ENCODE measurements at regions not wholly inside any gene's neighbourhood (a gene's known extent, or its start where the extent isn't known, plus 50 kb on each side); places are given as distances from the start of the nearest gene placed in this dataset.

DNA sequence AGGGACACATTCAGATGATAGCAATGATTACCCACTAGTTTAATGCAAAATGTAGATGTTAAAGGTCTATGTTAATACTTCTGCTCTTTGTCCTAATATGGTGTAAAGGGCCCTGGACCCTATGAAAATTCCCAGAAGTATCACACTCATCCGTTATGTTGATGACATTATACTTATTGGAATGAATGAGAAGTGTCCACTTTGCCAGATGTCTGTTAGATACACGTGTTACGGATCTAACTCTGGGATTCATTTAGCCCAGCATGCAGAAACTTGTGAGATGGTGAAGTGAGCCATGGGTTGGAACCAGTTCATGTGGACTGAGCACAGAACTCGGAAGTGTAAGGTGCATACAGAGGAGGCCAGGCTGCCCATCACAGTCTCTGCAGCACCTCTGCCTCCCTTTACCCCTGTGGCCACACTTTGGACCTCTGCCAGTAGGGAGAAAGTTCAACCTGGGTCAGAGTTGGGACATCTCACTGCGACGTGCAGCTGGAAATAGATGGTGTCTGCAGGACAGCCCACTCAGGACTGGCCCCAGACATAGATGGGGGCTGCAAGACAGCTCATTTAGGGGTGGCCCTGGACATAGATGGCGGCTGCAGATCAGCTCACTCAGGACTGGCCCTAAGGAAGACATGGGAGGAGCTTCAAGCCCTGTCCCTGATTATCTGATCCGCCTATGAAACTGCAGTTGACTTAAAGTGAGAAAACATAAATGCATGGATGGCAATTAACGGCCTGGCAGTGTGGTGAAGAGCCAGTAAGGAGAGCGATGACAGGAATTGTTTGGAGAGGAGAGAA lies 71.2 kb upstream of the THBS2 start:
- DNase-seq (ENCODE audit: low read depth, low spot score), result no peak
- Histone ChIP-seq H3K4me3 (ENCODE audit: insufficient read length, low read depth) (no peak overlapping the region), H3K4me1 (ENCODE audit: insufficient read depth, insufficient read length) (no peaks in the 10 kb centered on the region), H3K9ac (ENCODE audit: insufficient read length, low read depth) (no peak overlapping the region), H3K36me3 (ENCODE audit: insufficient read depth, insufficient read length, low read length) (no peaks in the 10 kb centered on the region), H3K9me3 (ENCODE audit: insufficient read depth, low read length) (no peaks in the 10 kb centered on the region), H3K27me3 (ENCODE audit: insufficient read depth, insufficient read length) (no peaks in the 10 kb centered on the region)
- TF ChIP-seq ZNF274 (IDR thresholded peaks at IDR 0.05; ENCODE audit: low read depth, low read length) (no peak), YY1 (IDR thresholded peaks at IDR 0.05; ENCODE audit: insufficient read depth, insufficient read length) (no peak), SUZ12 (IDR thresholded peaks at IDR 0.05; ENCODE audit: extremely low read depth, insufficient read depth, insufficient read length) (no peak)

DNA sequence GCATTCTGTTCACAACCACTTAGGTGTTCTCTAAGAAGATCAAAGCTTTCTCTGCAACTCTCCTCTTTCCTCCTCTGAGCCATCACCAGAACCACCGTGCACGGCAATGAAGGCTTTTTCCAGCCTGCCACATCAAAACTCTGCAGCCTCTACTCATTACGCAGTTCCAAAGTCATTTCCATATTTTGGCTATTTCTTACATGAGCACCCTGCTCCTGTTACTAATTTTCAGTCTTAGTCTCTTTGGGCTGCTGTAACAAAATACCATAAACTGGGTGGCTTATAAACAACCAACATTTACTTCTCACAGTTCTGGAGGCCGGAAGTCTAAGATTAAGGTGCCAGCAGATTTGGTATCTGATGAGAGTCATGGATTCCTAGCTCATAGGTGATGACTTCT lies 70.4 kb upstream of the THBS2 start:
- DNase-seq (ENCODE audit: low read depth, low spot score), result no peak
- no peak for TF ChIP-seq SUZ12 (IDR thresholded peaks at IDR 0.05; ENCODE audit: extremely low read depth, insufficient read depth, insufficient read length)
- no peak for TF ChIP-seq YY1 (IDR thresholded peaks at IDR 0.05; ENCODE audit: insufficient read depth, insufficient read length)
- Histone ChIP-seq H3K9me3 (ENCODE audit: insufficient read depth, low read length) (no peaks in the 10 kb centered on the region), H3K9ac (ENCODE audit: insufficient read length, low read depth) (no peak overlapping the region), H3K27me3 (ENCODE audit: insufficient read depth, insufficient read length) (no peaks in the 10 kb centered on the region), H3K4me1 (ENCODE audit: insufficient read depth, insufficient read length) (no peaks in the 10 kb centered on the region), H3K36me3 (ENCODE audit: insufficient read depth, insufficient read length, low read length) (no peaks in the 10 kb centered on the region), H3K4me3 (ENCODE audit: insufficient read length, low read depth) (no peak overlapping the region)

DNA sequence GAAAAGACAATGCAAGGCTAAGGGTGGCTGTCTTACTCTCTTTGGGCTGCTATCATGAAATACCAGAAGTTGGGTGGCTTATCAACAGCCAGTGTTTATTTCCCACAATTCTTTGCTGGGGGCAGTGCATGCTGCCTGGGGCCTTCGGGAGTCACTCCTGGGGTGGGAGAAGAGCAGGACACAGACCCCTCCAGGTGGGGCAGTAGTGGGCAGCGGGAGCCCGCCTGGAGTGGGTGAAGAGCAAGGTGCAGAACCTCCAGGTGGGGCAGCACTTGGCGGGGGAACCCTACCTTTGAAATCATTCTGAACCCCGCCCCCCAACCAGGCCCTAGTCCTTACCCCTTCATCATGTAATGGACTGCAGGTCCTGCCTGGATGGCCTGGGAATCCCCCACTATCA lies 69.6 kb upstream of the THBS2 start:
- no peak overlapping the region for H3K9ac ChIP-seq (ENCODE audit: insufficient read length, low read depth)

DNA sequence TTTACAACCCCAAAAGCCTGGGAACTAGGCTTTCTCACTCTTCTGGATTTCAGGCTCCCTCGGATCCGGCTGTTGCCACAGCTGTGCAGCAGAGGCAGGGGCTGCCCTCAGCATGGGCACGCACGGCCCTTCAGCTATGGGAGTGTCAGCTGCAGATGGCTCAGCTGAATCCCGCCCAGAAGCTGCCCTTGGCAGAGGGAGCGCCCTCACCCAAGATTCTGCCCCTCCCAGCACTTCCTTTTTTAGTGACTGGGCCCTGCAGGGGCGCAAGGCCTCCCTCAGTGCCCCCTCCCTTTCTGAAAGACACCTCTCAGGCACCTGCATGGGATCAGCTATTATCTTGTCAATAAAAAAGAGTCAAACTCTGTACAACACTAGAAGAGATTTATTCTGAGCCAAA lies 67.9 kb upstream of the THBS2 start:
- no peaks in the 10 kb centered on the region for H3K27me3 ChIP-seq (ENCODE audit: insufficient read depth, insufficient read length)
- H3K9me3 ChIP-seq (ENCODE audit: insufficient read depth, low read length), result no peaks in the 10 kb centered on the region

More for the DNA sequence above, 69.6 kb upstream of the THBS2 start:
- Histone ChIP-seq H3K9me3 (ENCODE audit: insufficient read depth, low read length) (no peaks in the 10 kb centered on the region), H3K4me3 (ENCODE audit: insufficient read length, low read depth) (no peak overlapping the region), H3K4me1 (ENCODE audit: insufficient read depth, insufficient read length) (no peaks in the 10 kb centered on the region), H3K36me3 (ENCODE audit: insufficient read depth, insufficient read length, low read length) (no peaks in the 10 kb centered on the region), H3K27me3 (ENCODE audit: insufficient read depth, insufficient read length) (no peaks in the 10 kb centered on the region)
- DNase-seq (ENCODE audit: low read depth, low spot score), result no peak
- TF ChIP-seq ZNF274 (IDR thresholded peaks at IDR 0.05; ENCODE audit: low read depth, low read length) (no peak), YY1 (IDR thresholded peaks at IDR 0.05; ENCODE audit: insufficient read depth, insufficient read length) (no peak), SUZ12 (IDR thresholded peaks at IDR 0.05; ENCODE audit: extremely low read depth, insufficient read depth, insufficient read length) (no peak)

DNA sequence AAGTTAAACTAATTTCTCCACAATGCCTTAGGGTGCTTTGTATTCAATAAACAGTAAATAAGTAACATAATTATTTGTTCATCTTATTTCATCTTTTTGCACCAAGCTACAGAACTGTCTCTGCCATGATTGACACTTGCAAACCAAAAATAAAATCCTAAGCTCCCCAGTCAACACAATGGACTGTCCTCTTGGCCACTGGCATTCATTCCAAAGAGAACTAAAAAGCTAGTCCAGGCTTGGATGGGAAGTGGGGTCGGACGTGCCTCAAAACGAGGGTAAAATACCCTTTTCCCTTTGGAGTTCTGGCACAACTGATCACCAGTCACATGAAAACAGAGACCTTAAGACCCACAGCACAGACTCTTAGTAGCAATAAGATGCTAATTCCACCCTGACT lies 66.4 kb upstream of the THBS2 start:
- no peak overlapping the region for H3K9ac ChIP-seq (ENCODE audit: insufficient read length, low read depth)
- TF ChIP-seq SUZ12 (IDR thresholded peaks at IDR 0.05; ENCODE audit: extremely low read depth, insufficient read depth, insufficient read length) (no peak), ZNF274 (IDR thresholded peaks at IDR 0.05; ENCODE audit: low read depth, low read length) (no peak), YY1 (IDR thresholded peaks at IDR 0.05; ENCODE audit: insufficient read depth, insufficient read length) (no peak)
- no peak overlapping the region for H3K4me3 ChIP-seq (ENCODE audit: insufficient read length, low read depth)
- no peaks in the 10 kb centered on the region for H3K4me1 ChIP-seq (ENCODE audit: insufficient read depth, insufficient read length)
- no peaks in the 10 kb centered on the region for H3K36me3 ChIP-seq (ENCODE audit: insufficient read depth, insufficient read length, low read length)
- no peaks in the 10 kb centered on the region for H3K27me3 ChIP-seq (ENCODE audit: insufficient read depth, insufficient read length)
- H3K9me3 ChIP-seq (ENCODE audit: insufficient read depth, low read length), result no peaks in the 10 kb centered on the region
- DNase-seq (ENCODE audit: low read depth, low spot score), result no peak

More for the DNA sequence above, 67.9 kb upstream of the THBS2 start:
- H3K4me1 ChIP-seq (ENCODE audit: insufficient read depth, insufficient read length), result no peaks in the 10 kb centered on the region
- no peak for DNase-seq (ENCODE audit: low read depth, low spot score)
- H3K9ac ChIP-seq (ENCODE audit: insufficient read length, low read depth), result no peak overlapping the region
- H3K4me3 ChIP-seq (ENCODE audit: insufficient read length, low read depth), result no peak overlapping the region
- no peak for TF ChIP-seq YY1 (IDR thresholded peaks at IDR 0.05; ENCODE audit: insufficient read depth, insufficient read length)
- TF ChIP-seq ZNF274 (IDR thresholded peaks at IDR 0.05; ENCODE audit: low read depth, low read length), result no peak
- no peak for TF ChIP-seq SUZ12 (IDR thresholded peaks at IDR 0.05; ENCODE audit: extremely low read depth, insufficient read depth, insufficient read length)
- no peaks in the 10 kb centered on the region for H3K36me3 ChIP-seq (ENCODE audit: insufficient read depth, insufficient read length, low read length)

DNA sequence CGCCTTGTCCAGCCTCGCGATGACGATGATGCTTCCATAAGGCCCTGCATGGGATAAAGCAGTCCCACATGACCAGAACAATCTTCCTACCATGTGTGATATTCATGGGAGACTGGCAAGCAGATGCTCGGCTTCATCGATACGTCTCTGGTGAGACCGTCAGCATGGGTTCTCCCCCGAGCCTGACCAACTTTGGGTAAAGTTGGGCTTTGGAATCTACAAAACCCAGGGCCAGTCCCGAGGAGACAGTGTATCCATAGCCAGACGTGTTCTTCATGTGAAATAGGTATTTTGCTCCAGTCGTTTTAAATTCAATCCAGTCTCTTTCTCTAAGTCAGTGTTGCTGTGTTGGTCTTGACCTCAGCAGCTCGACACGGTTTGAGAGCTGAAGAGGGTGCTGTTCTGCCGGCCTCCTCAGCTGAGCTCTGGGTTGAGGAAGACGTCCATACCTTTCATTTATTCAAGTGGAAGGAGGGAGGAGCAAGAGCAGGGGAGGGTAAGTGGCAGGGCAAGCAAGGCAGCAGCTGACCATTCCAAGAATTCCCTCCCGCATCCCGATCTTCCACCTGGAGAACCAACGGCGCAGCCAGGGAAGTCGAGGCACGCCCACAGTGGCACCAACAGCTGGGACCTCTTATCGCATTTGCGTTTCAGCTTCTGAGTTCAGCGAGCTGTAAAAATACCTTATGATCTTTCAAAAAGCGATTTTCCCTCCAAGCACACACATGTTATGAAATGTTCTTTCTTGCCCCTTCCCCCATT lies 64.0 kb upstream of the THBS2 start:
- Histone ChIP-seq H3K36me3 (ENCODE audit: insufficient read depth, insufficient read length, low read length) (no peaks in the 10 kb centered on the region), H3K27me3 (ENCODE audit: insufficient read depth, insufficient read length) (no peaks in the 10 kb centered on the region), H3K9me3 (ENCODE audit: insufficient read depth, low read length) (no peaks in the 10 kb centered on the region), H3K9ac (ENCODE audit: insufficient read length, low read depth) (no peak overlapping the region), H3K4me1 (ENCODE audit: insufficient read depth, insufficient read length) (no peaks in the 10 kb centered on the region), H3K4me3 (ENCODE audit: insufficient read length, low read depth) (no peak overlapping the region)
- no peak for DNase-seq (ENCODE audit: low read depth, low spot score)
- TF ChIP-seq ZNF274 (IDR thresholded peaks at IDR 0.05; ENCODE audit: low read depth, low read length) (no peak), SUZ12 (IDR thresholded peaks at IDR 0.05; ENCODE audit: extremely low read depth, insufficient read depth, insufficient read length) (no peak), YY1 (IDR thresholded peaks at IDR 0.05; ENCODE audit: insufficient read depth, insufficient read length) (no peak)

DNA sequence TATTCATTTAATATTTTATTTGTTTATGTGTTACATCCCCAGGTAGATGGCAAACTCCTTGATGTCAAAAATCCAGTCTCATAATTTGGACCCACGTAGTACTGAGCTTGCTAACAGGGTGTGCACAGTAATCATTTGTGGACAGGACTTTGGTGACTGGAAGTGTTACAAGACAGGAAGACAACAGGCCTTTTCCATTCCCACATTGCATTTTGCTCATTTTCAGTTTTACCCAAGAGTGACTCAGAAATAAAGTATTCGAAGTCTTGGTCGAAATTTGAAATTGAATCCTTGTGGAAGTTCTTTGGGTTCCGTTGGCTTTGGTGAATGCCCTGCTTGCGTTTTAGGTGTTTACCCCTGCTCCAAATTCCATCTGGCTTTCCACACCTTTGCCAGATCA lies 63.0 kb upstream of the THBS2 start:
- Histone ChIP-seq H3K9ac (ENCODE audit: insufficient read length, low read depth) (no peak overlapping the region), H3K27me3 (ENCODE audit: insufficient read depth, insufficient read length) (no peaks in the 10 kb centered on the region), H3K9me3 (ENCODE audit: insufficient read depth, low read length) (no peaks in the 10 kb centered on the region), H3K4me3 (ENCODE audit: insufficient read length, low read depth) (no peak overlapping the region), H3K36me3 (ENCODE audit: insufficient read depth, insufficient read length, low read length) (no peaks in the 10 kb centered on the region), H3K4me1 (ENCODE audit: insufficient read depth, insufficient read length) (no peaks in the 10 kb centered on the region)
- no peak for DNase-seq (ENCODE audit: low read depth, low spot score)
- no peak for TF ChIP-seq YY1 (IDR thresholded peaks at IDR 0.05; ENCODE audit: insufficient read depth, insufficient read length)
- no peak for TF ChIP-seq ZNF274 (IDR thresholded peaks at IDR 0.05; ENCODE audit: low read depth, low read length)

All from NT2/D1 (cell line).